Hippocampal formation (tissue), 2 donors: ENCODE measurements at regions not wholly inside any gene's neighbourhood (a gene's known extent, or its start where the extent isn't known, plus 50 kb on each side); places are given as distances from the start of the nearest gene placed in this dataset.
"Not testable (repeated sequence)": the region's sequence is repeated elsewhere in the genome, so short reads cannot be mapped to it uniquely, and the experiment has no call there.

Experiments used
- DNase-seq, 2 donors: peaks; one replicate each; lab custom pipeline; 2025; lab: John Stamatoyannopoulos, UW

DNA sequence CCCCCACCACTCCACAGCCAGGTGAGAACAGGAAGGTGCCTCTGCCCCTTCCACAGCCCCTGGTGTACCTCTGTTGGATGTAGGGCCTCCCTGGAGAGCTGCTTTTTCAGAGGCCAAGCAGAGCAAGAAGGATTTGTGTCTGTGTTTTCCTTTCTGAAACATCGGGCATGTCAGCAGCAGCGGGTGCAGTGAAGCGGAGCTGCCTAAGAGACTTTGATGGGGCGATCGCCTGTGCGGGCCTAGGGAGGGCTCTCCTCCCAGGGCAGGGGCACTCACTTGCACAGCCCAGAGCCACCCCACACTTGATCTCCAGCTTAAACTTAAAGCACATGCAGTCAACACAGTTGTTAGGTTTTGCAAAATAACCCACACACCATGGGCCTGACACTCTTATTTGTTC lies 324.7 kb downstream of the ACTR3B start:
- DNase-seq, result no peak

DNA sequence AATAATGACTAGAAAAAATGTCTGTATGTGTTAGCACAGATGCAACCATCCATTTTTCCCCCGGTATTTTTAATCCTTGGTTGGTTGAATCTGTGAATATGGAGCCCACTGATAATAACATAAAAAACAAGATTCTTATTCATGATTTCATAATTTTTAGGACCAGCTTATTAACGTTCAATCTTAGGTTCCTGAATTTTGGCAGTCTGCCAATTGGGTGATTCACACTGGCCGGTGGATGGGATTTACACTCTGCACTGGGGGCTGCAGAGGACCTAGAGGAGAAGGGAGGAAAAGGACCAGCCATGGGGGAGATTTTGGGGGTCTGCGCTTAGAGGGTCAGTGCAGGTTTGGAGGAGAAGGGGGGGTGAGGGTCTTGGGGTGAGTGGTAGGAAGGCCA lies 327.9 kb downstream of the ACTR3B start:
- no peak for DNase-seq

DNA sequence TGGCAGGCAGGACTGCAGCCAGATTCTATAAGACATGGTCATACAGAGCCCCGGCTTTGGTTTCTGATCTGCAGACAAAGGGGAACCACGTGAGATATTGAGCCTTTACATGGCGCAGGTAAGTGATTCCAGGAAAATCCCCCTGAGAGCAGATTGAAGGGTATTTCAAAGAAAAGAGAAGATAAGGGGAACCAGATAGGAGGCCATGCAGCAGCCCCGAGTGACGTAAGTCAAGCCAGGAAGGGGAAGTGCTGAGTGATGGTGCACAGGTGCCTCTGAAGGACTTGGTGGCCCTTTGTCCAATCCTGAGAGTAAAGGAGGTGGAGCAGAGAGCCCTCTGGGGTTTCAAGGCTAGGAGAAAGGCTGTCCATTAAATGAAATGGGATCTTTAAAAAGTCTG lies 329.0 kb downstream of the ACTR3B start:
- no peak for DNase-seq

DNA sequence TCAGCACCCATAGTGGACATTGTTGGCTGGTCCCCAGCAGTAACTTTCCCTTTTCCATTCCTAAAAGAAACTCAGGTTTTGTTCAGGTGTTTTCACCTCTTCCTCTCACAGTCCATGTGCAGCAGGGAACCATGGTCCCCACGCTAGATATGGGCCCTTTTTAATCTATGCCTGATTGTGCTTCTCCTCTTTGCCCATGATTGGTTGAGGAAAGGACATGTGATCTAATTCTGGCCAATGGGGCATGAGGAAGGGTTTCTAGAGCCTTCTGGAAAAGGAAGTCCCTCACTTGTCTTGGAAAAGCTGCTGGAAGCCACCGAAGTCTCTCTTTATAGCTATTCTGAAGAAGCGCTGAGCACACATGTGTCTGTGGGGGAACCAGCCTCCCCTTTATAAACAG lies 330.7 kb downstream of the ACTR3B start:
- no peak for DNase-seq

DNA sequence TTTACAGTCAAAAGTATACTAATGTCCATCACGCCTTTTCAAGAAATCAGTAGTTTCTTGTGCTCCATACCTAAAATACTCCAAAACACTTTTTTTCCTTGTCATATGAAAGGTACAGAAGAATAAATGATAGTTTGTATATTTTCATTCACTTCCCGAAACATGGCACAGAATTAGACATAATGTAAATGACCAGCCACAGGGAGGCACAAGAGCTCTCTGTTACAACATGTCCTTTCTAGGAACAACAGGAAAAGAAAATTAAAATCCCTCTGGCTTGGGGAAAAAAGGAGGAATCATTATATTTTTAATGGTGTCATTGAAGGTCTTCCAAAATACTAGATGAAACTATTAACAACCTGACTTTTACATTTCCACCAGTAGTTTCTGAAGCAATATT lies 331.2 kb downstream of the ACTR3B start:
- no peak for DNase-seq

DNA sequence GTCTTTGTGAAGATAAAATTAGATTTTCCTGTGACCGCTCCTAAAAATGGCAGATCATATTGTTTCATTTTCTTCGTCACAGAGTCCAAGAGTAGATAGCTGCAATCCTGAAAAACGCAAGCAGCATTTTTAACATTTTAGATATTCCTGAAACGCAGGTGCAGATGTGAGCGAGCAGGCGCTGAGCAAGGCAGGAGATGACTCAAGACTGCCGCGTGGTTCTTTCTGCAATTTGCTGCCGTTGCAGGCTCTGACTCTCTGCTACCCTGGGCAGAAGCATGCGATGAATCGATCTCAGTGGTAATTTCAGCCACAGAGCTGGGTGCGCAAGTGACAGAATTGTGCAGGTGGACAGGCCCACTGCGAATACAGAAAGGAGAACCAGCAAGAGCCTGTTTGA lies 331.9 kb downstream of the ACTR3B start:
- DNase-seq, result no peak

DNA sequence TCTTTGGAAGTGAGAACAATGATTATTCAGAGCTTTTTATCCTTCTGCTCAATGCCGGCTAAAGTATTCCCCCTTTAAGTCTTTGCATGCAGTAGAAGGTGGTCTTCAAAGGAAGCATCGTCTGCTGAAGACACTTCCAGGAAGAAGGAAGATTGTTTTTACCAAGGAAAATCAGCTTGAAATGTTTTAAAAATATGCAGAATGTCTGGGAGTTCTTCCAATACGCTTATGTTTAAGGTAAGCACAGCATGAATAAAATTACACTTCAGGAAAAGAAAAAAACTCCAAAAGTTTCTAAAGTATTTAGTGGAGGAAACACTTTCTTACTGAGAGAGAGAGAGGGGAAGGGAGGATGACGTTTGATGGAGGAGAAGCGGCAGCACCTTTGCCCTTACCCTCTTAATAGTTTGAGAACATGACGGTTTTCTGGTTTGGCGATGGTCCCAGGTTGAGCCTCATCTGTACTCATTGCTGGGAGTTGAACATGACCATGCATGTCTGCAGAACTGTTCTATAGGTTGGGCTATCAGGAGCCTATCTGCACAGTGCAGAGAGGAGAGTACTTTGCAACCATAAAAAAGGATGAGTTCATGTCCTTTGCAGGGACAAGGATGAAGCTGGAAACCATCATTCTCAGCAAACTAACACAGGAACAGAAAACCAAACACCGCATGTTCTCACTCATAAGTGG lies 338.1 kb downstream of the ACTR3B start:
- DNase-seq, result no peak

DNA sequence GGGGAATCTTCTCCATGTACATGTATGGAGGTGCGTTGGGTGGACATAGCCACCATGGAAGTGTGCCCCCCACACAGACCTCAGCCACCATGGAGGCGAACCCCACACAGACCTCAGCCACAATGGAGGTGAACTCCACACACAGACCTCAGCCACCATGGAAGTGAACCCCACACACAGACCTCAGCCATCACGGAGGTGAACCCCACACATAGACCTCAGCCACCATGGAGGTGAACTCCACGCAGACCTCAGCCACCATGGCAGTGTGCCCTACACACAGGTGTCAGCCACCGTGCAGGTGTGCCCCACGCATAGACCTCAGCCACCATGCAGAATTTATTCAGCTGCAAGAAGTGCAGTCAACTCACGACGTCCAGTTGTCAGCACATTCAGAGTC lies 339.7 kb downstream of the ACTR3B start:
- DNase-seq, result no peak

DNA sequence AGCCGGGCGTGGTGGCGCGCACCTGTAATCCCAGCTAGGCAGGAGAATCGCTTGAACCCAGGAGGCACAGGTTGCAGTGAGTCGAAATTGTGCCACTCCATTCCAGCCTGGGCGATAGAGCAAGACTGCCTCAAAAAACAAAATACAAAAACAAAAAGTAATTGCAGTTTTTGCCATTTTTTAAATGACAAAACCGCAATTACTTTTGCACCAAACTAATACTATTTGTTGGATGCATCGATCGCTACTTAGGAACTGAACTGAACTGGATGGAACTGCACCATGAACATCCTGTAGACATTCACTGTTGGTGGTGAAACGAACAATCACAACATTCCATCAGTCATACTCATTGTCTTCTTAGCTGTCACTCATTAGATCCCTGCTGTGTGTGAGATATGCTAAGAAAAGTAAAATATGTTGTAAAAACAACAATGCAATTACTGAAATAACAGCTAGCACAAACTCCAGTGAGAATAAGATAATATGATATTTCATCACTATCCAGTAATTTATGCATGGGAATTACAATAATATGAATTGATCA lies 341.2 kb downstream of the ACTR3B start:
- DNase-seq, result no peak

DNA sequence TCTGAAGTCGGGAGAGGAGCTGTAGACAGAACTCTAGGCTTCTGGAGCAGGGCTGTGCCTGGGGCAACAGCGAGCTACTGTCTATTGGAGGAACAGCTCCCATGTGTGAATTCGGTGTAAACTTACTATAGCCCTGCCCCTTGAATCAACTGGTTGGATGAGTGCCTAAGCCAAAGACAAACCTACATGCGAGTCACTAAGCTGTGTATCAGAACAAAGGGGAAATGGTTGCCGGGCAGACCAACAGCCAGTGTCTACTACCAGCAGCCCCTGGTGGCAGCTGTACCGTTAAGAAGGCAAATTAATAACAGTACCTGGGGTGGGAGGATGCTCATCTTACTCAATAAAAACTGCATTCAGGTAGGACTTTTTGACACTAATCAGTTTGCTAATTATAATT lies 343.6 kb downstream of the ACTR3B start:
- no peak for DNase-seq

DNA sequence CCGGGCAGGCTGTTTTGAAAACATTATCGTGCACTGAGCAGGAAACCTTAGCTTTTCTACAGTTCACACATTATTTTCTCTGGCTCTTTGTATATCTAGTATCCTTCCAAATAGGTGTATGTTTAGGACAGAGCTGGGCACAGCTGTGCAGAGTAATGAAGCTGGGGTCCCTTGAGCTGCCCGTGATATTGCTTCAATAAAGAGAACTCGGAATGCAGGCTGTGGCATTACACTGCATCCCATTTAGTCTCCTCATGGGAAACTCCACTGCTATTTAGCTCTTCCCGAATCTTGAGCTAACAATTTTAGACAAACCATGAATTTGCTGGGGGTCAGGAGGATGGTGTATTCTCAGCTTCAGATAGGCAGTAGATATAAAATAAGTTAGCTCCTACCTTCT lies 348.3 kb downstream of the ACTR3B start:
- no peak for DNase-seq

DNA sequence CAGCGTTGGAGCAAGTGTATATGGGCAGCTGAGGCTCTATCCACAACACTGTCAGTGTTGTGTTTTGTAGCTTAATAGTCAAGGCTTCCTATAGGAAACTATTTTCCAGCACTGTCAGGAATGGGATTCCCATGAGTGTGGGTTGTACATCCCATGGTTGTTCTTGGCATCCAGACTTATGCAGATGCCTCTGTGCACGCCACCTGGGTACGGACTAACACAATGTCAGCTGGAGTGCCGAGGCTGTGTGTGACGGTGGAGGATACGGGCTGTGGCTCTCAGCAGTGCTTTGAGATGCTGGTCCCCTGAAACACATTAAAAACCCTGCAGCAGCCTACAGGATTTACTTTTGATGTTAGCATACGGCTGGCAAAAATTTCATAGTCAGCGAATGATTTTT lies 350.0 kb downstream of the ACTR3B start:
- DNase-seq, result no peak

DNA sequence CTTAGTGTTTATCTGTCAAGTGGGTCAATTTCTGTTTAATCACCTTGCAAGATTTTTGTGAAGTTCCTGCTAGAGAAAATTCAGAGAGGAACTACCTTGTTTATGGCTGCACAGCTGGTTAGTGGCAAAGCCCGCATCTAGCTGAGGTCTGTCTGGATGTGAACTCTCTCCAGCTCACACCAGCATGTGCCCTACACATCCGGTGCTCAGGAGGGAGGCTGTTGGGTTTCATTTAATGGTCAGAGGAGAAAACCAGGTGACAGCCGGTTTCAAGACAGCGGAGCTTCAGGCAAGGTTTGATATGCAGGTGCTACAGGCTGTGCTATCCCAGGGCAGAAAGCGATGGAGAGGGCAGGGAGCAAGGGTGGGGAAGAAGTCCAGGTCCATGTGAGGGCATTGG lies 351.1 kb downstream of the ACTR3B start:
- DNase-seq, result no peak

DNA sequence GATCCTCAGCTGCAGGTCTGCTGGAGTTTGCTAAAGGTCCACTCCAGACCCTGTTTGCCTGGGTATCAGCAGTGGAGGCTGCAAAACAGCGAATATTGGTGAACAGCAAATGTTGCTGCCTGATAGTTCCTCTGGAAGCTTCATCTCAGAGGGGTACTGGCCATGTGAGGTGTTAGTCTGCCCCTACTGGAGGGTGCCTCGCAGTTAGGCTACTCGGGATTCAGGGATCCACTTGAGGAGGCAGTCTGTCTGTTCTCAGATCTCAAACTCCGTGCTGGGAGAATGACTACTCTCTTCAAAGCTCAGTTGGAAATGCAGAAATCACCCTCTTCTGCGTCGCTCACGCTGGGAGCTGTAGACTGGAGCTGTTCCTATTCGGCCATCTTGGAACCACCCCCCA lies 362.7 kb downstream of the ACTR3B start:
- DNase-seq, result not testable (repeated sequence)

DNA sequence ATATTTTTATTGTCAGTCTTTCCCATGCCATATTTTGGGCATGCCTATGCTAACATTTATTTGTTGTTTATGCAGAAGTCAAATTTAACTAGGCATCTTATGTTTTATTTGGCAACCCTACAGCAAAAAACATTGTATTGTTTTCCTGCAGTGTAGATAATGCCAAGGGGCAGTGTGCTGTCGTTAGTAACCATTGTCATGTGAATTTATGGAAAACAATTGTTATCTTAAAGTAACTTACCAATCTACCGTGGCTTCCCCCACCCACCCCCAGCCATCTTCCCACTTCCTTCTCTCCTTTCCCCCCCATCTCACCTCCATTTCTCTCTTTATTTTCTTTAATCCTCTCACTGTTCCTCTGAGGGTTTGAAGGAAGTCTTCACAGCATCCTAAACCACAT lies 370.5 kb downstream of the ACTR3B start:
- DNase-seq, result no peak

DNA sequence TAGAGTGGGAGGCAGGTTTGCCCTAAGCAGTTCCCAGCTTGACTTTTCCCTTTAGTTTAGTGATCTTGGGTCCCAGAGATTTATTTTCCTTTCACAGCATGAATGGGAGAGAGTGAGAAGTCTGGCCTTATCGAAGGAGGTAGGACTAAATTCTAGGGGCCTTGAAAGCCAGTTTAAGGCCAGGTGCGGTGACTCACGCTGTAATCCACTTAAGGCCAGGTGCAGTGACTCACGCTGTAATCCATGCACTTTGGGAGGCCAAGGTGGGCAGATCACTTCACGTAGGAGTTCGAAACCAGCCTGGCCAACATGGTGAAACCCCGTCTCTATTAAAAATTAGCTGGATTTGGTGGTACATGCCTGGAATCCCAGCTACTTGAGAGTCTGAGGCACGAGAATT lies 392.2 kb downstream of the ACTR3B start:
- no peak for DNase-seq

DNA sequence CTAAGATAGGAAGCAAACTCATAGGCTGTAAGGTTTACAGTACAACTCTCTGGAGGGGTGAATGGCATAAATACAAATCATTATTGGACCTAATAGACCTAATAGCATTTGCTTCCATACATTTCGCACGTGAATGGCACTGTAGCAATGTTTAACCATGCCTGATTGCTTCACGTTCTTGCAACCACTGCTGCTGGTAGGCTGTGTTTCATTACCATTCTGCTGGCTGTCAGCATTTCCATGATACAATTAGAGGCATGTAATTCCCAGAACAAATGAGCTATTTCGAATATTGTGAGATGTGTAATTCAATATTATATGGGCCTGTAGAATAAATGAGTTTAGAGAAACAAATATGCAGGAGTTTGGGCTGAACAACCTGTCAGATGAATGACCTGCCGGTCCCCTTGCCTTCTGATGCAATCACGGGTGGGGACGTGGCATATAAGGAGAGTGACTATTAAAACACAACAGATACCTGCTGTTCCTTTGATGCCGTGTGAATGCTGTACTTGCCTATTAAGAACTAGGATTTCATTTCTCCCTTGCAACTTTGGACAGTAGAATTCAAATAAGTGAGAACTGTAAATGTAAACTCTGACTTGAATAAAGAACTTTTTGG lies 393.4 kb downstream of the ACTR3B start:
- DNase-seq, result no peak

DNA sequence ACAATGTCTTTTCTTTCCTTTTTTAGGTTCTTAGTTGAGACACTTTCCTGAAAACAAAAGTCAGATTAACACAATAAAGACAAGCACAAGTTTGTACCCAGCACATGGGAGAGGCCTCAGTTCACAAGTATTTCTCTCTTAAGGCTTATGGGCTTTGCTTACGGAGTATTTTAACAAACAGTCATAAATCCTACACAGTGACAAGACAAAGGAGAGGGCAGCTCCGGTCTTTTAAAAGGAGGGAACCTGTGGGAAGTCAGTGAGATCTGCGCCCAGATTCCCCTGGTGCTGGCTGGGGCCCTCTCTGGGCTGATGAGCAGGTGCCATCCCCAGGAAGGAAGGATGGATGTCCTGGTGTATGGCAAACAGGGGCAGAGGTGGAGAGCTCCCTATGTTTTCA lies 398.6 kb downstream of the ACTR3B start:
- no peak for DNase-seq

DNA sequence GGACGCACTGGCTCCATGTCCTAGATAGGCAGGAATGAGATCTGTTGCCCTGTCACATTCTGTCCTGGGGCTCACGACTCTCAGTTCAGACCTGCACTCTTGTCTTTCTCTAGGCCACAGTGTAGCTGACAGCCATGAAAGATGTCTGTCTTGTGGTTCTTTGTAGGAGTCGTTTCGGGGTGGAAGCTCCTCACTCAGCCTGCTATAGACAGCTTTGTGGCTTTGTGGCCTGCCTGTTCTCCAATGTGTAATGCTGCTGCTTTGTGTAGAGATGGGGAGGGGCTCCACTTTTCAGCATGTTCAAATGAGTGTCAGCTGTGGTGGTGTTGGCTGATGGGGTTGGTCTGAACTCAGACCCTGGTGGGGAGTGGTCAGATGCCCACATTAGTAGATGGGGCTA lies 410.7 kb downstream of the ACTR3B start:
- DNase-seq, result no peak

DNA sequence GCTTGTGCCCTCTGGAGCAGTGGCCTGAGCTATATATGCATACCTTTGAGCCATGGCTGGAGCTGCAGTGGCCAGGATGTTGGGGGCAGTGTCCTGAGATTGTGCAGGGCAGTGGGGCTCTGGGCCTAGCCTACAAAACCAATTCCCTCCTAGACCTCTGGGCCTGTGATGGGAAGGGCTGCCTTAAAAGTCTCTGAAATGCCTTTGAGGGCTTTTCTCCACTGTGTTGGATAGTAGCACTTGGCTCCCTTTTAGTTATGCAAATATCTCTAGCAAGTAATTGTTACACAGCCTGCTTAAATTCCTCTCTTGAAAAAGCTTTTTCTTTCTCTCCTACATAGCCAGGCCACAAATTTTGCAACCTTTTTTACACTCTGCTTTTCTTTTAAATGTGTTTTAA lies 426.4 kb downstream of the ACTR3B start:
- DNase-seq, result no peak

DNA sequence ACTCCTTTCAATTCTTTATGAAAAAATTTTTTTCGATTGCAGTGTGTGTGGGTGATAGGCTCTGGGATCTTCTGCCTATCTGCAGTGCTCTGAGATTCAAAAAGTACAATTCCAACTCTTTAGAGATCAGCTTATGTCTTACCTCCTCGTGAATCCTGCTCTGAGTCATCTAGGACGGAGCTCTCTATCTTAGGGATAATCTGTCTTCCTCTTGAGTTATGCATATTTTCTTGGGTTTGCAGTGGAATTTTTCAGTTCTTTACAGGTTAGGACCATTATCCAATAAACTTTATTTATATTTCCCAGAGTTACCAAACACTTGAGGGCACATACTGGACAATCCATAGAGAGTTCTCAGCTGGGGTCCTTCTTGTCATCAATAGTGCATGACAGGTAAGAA lies 428.6 kb downstream of the ACTR3B start:
- no peak for DNase-seq

DNA sequence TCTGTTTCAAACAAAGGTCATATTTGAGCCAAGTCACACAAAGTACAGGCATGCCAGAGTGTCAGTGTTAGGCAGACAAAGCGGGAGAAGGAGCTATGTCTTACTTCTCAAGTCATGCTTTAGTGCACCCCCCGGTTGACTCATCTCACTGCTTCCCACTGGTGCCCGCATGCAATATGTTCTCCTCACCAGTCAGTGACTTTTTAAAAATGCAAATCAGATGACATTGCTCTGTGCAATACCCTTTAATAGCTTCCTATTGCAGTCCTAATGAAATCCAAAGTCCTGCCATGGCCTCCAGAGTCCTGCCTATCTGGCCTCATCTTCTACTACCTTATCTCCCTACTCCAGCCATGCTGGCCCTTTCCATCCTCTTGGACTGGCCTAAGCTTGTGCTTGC lies 429.1 kb downstream of the ACTR3B start:
- DNase-seq, result no peak

DNA sequence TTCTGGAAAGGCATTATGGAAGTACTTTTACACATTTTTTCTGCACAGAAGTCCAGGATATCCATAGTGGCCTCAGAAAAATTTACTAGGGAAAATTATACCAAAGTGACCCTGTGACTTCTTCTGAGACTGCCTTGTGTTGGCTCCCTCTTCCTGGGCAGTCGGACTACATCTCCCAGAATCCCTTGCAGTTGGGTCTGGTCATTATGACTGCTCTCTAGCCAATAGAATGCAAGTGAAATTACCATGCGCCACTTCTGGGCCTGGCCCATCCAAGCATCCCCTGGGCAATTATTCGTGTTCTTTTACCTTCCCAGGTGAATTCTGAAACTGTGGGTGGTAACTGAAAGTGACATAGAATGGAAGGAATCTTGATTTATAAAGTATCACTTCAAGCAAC lies 430.9 kb downstream of the ACTR3B start:
- DNase-seq, result no peak

DNA sequence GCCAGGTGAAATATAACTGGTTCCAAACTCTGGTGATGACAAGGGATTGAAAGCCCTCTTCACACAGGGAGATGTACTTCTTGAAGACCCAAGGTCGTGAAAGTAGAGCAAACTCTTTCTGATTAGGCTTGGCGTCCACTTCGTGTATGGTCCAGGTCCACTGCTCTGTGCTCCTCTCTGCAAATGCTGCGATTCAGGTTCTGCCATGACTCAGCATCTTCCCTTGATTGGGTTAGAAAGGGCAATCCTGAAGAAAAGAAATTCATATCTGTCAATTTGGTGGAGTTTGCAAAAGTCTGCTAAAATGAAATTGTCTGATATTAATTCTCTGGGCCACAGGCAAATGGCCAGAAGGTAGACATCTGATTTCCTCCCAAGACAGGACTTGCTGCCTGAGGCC lies 431.4 kb downstream of the ACTR3B start:
- no peak for DNase-seq
